Hindlimb muscle (tissue), 1 donor: ENCODE measurements at regions not wholly inside any gene's neighbourhood (a gene's known extent, or its start where the extent isn't known, plus 50 kb on each side); places are given as distances from the start of the nearest gene placed in this dataset.

Source experiments
- DNase-seq: peaks from one replicate; pipeline ENCODE4 v3.0.0-alpha.2; 2013

DNA sequence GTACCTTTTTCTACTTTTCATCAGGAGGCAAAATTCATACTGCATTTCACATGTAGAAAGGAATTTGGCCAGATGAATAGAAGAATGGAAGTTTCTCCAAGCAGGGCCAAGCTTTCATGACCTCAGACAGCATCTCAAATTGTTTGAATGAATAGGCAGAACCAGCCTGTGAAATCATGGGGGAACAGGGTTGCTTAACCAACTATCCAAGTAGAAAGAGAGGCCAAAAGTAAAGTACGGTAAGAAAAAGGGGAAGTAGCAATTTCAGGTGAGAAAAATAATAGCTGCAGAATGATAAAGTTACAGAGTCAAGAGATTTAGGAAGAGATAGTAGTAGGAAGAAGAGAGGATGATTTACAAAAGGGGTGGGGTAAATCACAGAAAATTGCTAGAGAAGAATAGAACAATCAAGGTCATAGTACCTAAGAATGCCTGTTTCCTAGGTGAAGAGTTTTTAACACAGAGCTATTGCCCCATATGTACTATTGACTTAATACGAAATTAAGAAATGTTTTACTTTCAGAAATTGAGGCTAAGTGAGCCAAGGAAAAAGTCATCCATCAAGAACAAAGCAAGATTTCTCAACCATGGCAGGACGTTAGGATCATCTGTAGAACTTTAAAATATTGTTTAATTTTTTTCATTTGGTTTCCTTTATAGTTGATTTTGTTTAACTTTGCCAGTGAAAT, 177.1 kb upstream of the TET2 start:
- DNase-seq: no peak

DNA sequence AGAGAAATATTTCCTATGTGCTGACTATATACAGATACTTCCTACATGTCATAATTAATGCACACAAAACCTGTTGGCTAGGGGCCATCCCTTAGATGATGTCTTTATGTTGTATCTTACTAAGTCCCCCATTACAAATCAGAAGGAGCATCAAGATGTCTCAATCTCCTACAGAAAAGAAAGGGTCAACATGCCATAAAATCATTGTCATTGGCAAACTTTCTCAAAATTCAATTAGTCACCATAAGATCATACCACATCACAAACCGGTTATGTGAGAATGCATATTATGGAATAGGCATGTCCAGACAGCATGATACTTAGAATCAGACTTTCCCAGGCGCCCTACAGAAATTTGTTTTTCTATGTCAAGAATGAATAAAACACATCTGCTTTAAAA, 175.2 kb upstream of the TET2 start:
- DNase-seq: no peak

DNA sequence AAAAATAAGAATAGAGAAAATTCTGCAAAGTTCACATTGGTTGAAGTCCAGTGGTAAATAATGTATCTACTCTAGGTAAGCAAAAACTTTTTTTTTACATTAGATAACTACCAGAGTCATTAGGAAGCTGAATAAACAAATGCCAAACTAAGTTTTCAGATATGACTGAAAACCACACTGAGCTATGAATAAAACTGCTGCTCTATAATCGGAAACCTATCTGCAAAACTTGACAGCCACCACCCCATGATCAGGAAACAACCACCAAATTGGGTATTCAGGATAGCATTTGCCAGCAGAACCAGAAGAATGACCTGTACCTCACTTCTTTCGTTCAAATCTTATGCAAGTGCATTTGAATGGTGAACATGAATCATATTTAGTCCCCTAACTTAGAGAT, 173.0 kb upstream of the TET2 start:
- DNase-seq: no peak

DNA sequence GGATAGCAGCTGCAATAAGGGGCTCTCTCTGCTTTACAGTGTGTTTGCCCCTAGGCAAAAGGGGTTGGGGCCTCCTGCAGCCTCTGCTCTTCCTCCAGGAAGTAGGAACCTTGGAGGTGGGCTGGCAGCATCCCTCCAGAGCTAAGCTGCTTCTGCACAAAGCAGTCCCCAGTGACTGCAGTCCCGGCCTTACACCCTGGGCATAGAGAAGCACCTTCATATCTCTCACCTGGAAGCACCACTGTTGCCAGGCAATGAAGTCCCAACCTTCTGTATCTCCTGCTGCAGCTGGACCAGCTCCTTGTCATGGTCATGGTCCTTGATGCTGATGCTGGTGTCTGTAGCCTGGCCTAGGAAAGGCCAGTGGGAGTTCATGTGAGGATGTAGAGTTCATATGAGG, 171.1 kb upstream of the TET2 start:
- DNase-seq: no peak

DNA sequence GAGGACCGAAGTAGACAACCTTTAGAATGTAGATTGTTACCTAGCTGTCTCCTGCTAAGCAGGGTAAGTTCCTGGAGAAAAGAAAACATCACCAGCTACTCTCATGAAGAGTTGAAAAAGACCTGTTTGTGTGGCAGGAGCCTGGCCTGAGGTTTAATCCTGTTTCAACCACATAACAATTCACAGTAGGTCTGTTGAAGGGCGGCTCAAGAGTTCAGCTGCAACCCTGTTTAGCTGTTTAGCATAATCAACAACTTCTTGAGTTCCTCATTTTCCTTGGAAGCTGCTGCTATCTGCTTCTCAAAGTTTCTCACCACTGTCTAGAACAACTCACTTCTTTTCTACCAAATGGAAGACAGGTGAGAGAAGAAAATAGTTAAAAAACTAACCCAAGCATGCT, 170.4 kb upstream of the TET2 start:
- DNase-seq: no peak

DNA sequence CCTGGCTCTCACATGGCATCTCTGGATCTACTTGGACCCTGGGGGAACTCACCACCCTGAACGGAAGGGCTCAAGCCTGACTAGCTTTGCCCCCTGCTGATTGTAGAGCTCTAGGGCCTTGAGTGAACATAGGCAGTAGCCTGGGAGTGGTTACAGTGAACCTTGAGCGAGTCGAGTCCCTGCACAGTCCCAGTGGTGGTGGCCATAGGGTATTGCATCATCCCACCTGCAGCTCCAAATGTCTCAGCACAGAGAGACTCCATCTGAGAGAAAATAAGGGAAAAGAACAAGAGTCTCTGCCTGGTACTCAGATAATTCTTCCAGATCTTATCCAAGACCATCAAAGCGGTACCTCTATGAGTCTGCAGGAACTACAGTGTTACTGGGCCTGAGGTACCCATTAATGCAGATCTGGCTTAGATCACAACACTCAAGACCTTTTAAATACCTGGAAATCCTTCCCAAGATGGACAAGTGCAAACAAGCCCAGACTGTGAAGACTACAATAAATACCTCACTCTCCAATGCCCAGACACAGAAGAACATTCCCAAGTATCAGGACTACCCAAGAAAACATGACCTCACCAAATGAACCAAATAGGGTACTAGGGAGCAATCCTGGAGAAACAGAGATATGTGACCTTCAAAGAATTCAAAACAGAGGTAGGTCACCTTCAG, 167.5 kb upstream of the TET2 start:
- DNase-seq: no peak

DNA sequence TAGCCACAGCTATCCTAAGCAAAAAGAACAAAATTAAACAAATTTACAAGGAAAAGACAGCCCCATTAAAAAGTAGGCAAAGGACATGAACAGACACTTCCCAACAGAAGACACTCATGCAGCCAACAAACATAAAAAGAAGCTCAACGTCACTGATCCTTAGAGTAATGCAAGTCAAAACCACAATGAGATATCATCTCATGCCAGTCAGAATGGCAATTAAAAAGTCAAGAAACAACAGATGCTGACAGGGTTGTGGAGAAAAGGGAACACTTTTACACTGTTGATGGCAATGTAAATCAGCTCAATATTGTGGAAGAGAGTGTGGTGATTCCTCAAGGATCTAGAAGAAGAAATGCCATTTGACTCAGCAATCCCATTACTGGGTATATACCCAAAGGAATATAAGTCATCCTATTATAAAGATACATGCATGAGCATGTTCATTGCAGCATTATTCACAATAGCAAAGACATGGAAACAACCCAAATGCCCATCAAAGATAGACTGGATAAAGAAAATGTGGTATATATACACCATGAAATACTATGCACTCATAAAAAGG, 163.0 kb upstream of the TET2 start:
- DNase-seq: no peak

DNA sequence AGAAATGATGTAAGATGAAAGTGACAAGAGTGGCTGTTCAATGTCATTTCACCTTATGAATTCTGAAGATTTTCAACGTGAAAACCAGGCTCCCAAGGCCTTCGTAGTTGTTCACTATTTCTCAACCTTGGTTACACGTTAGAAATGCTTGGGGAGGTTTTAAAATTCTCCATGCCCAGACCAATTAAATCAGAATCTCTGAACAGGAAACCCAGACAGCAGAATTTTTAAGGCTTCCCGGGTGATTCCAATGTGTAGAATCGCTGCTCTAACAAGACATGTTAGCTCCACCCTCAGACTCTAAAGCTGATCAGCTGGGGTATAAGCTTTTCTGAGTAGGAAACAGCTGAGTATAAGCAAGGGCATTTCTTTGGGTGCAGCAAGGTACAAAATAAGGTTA, 160.4 kb upstream of the TET2 start:
- DNase-seq: no peak

DNA sequence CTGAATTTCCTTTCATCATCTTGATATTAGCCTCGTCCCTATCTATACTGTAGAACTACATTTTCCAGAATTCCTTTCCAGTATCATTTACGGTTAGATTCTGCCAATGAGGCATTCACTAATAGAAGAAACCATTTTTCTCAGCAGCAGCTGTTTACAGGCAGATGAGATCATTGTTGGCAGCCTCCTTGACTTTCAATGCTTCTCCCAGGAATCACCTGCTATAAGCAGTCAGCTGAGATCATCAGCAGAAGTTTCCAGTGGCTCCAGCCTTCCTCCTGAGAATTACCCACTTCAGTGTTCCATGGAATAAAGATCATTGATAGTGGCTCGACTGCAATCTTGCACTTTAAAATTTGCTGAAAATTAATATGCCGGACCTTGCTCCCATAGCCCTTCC, 157.3 kb upstream of the TET2 start:
- DNase-seq: peak; percentile 42

DNA sequence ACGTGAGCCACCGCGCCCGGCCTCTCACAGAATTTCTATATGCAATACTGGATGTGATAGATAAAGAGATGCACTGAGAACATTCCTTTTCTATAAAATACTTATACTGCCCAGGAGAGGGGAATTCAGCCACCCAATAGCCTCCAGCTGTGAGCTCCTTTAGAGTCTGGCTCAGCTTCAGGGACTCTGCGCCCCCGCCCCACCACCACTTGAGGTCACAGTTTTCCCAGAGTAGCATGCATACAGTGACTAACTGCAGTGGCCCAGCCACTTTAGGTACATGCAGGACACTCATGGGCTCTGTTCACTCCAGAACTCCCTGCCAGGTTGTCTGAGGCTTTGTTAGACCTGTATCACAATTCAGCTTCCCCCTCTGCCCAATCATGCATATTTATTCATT, 144.4 kb upstream of the TET2 start:
- DNase-seq: no peak

DNA sequence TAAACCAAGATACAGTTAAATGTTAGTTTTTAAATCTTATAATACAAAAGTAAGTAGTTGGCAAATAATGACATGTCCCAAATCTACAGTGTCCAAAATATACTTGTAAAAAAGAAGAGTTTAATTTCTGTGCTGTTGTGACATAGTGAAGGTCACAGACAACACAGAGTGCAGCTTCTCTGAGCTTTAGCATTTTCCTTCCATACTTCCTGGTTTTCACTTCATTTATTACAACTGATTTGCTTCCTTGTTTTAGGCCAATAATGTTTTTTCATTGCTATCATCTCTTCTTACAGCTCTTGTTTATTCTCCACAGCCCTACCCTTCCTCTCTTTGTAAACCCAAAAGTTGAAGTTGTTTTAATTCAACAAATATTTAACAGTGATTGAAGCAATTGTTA, 132.4 kb upstream of the TET2 start:
- no peak for DNase-seq

DNA sequence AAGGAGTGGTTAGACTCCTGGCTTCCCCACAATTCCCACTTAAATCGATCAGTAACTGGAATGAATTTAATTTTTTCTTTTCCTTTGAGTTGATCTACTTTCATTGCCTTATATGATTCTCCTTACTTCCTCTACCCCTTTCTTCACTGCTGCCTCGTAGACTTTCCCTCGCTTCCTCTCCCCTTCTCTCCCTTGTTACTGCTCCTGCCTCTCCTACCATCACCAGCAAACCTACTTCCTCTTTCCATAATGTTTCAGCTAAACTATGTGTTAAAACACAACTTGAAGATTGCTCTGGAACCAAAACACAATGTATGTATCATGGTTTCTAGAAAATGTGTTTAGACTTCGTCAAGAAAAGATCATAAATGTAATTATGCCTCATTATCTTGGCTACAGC, 132.0 kb upstream of the TET2 start:
- DNase-seq: no peak

DNA sequence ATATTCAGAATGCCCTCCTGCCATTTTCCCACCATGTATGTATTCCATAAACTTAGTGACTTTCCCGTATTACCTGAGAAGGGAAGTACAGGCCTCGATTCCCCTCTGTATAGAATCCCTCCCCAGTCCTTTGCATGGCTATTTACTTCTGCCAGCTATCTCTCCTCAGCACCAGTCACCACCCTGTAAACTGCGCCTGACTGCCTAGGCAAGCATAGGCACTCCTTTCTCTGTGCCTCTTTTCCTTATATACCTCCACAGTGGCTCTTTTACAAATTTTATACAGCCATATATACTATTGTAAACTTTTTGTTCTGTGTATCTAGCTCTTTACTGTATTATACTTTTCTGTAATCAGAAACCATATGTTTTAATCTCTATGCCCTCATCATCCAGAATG, 130.9 kb upstream of the TET2 start:
- no peak for DNase-seq

DNA sequence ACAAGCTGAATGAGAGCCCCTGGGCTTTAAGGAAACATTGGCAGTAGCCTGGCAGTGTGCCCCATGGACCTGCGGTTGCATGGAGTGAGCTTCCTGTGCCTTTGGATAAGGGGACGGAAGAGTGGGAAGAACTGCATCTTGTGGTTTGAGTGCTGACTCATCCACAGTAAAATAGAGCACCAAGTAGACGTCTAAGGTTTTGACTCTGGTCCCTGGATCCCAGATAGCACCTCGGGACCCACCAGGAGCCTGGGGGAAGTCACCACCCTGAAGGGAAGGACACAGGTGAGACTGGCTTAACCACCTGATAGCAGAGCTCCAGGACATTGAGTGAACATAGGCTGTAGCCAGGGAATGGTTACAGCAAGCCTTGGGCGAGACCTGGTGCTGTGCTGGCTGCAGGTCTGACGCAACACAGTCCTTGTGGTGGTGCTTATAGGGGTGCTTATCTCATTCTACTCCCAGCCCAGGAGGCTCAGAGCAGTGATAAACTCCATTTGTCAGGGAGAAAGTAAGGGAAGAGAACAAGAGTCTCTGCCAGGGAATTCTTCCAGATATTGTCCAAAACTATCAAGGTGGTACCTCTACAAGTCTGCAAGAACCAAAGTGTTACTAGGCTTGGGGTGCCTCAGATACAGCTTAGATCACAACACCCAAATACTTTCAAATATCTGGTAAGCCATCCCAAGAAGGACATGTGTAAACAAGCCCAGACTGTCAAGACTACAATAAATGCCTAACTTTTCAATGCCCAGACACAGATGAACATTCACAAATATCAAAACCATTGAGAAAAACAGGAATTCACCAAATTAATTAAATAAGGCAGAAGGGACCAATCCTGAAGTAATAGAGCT, 123.6 kb upstream of the TET2 start:
- DNase-seq: no peak

DNA sequence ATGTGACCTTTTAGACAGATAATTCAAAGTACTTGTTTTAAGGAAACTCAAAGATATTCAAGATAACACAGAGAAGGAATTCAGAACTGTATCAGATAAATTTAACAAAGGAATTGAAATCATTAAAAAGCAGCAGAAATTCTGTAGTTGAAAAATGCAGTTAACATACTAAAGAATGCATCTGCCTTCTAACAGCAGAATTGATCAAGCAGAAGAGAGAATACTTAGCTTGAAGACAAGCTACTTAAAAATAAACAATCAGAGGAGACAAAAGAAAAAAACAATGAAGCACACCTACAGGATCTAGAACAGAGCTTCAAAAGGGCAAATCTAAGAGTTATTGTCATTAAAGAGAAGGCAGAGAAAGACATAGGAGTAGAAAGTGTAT, 123.0 kb upstream of the TET2 start:
- DNase-seq: no peak

DNA sequence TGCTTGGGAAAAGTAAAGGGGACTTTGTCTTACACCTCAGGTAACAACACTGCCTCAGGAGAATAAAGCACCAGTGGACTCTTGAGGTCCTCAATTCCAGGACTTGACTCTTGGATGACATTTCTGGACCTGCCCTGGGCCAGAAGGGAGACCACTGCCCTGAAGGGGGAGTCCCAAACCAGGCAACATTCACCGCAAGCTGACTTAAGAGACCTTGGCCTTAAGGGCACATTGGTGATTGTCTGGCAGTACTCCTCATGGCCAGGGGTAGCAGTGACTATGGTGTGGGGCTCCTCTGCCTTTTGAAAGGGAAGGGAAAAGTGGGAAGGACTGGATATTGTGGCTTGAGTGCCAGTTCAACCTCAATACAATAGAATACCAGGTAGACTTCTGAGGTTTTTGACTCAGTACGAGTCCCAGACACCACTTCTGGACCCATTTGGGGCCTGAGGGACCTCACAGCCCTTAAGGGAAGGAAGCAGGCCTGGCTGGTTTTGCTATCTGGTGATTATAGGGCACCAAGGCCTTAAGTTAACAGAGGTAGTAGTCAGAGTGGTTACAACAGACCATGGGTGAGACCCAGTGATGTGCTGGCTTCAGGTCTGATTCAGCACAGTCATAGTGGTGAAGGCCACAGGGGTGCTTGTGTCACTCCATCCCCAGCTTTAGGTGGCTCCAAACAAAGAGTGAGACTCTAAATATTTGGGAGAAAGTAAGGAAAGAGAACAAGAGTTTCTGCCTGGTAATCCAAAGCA, 121.2 kb upstream of the TET2 start:
- no peak for DNase-seq

DNA sequence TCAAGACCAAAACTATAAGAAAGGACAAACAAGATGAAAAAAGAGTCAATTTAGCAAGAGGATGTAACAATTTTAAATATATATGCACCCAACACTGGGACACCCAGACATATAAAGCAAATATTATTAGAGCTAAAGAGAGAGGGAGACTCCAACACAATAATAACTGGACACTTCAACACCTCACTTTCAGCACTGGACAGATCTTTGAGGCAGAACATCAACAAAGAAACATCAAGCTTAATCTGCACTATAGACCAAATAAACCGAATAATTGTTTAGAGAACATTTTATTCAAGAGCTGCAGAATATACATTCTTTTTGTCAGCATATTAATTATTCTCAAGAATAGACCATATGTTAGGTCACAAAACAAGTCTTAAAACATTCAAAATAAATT, 109.7 kb upstream of the TET2 start:
- DNase-seq: no peak

DNA sequence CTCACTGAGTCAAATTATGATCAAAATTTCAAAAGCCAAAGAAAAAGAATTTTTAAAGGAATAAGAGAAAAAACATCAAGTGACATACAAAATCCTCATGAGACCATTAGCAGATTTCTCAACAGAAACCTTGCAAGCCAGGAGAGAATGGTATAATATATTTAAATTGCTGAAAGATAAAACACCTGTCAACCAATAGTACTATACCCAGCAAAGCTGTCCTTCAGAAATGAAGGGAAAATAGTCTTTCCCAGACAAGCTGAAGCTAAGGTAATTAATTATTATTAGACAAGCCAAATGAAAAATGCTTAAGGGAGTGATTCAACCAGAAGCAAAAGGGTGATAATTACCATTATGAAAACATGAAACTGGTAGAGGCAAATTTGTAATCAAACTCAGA, 104.2 kb upstream of the TET2 start:
- DNase-seq: no peak

DNA sequence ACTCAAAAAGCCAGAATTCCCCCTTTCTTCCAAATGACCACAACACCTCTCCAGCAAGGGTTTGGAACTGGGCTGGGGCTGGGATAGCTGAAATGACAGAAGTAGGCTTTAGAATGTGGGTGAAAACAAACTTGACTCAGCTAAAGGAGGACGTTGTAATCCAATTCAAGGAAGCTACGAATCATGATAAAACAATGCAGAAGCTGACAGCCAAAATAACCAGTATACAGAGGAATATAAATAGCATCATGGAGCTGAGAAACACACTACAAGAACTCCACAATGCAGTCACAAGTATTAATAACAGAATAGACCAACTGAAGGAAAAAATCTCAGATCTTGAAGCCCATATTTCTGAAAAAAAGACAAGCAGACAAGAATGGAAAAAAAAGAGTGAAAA, 95.8 kb upstream of the TET2 start:
- no peak for DNase-seq

DNA sequence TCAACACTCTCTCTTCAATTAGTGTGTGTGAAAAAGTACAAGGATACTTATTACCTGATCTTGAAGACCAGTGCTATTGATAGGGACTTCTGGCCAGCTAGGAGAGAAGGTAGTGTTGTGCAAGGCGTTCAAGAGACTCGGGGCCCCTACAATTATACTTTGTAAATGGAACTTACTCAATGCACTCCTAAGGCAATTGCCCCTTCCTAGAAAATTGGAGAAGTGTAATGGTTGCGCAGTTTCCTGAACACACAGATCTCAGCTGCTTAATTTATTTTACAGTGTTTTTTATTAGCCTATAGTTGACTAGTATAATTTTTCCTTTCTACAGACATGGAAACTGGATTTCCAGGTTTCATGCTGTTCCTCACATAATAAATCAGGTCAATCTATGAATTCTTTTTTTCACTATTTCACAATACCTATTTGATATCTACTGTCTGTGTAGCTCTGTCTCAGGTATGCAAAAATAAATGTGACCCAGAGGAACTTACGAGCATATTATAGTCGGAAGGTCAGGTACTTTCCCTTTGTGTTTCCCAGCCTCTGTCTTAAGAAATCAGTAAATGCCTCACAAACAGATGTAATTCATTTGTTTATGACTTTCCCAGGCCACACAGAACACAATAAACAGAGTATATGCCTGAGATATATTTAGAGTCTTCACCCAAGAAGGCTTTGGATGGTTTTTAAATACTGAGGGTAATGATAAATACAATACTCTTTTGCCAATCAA, 89.1 kb upstream of the TET2 start:
- DNase-seq: no peak

DNA sequence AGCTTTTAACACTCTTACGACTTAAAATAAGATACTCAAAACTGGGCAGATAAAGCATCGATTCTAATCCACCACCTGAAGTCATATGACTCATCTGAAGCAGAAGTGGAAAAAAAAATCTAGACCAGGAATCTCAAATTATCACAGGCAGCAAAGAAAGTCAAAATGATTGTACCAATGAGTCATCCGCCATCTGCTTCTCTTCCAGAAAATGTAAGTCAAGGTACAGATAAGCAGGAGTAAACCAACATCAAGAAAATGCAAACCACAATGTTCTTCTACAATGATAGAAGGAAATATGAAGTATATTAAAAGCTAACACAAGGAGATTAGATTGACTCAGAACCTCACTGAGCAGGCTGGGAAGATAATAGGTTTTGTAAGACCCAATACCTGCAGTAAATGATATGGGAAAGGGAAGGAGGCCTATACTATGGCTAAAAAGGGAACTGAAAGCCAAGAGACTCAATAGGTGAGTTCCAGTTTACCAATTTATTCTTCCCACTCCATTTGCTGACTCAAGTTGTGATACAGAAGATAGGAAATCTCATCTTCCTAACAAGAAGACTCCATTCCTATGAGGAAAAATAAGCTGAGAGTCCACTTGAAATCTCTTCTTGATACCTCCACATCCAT, 88.4 kb upstream of the TET2 start:
- DNase-seq: no peak

DNA sequence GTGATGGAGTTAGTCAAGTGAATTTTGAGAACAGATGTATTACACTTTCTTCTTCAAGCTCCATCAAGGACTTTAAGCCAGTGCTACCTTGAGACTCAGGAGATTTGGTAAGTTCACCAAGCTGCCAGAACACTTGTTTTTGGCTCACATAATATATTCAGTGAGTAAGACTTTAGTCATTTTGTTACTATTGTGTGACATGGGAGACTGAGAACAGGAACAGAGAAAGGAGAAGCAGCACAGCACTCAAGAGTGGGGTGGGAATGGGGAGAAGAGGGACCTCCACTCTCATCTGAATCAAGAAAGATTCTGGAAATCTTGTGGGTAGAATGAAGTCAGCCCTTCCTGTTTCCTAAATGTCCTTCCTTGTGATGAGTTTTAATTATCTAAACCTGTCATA, 87.3 kb upstream of the TET2 start:
- no peak for DNase-seq
